K562 (cell line): ENCODE measurements at regions not wholly inside any gene's neighbourhood (a gene's known extent, or its start where the extent isn't known, plus 50 kb on each side); places are given as distances from the start of the nearest gene placed in this dataset.

Source experiments
- ATAC-seq: fragments of 200-7000 bp; cut with Tn5 transposase; 3 replicates; pipeline ENCODE4 v1.9.1; 2020; ENCODE audit warnings: moderate library complexity
- BruUV-seq: library from RNA; stranded (reverse); fragments of 400-500 nt; replicated peaks from 2 replicates; lab custom pipeline; 2021; lab: Mats Ljungman, UMichigan
- CTCF ChIA-PET: fragments of 300-600 bp; formaldehyde crosslinking; extraction: SDS; loops from one replicate; lab custom pipeline; 2021; ENCODE audit warnings: low intra/inter-chr PET ratio; lab: Yijun Ruan, JAX
- POLR2A ChIA-PET: fragments of 300-600, 350-650 bp; sonication (Branson Sonifier 250); formaldehyde crosslinking; extraction: SDS; loops from one replicate; lab custom pipeline; 2021; ENCODE audit warnings: antibody characterized with exemption, inconsistent platforms; lab: Yijun Ruan, JAX
- DNase-seq, 4 experiments: peaks; one replicate each; pipeline versions ENCODE4 v3.0.0 to v3.0.0-alpha.2; 2011 to 2018; ENCODE audit warnings: low spot score in 3 of 4, mixed read lengths in 3 of 4; ENCODE audit errors: extremely low read depth in 1 of 4
- FAIRE-seq: peaks from 2 replicates; lab custom pipeline; 2011; peaks lifted over from hg19 to GRCh38; lab: Jason Lieb, UNC
- H2AFZ ChIP-seq: 2 replicates; pipeline ENCODE4 v1.6.0; 2011; ENCODE audit warnings: low read depth, low read length, control low read depth, inconsistent platforms
- H3K27ac ChIP-seq: fragments of 200-600 bp; 3 replicates; pipeline ENCODE4 v1.8.0; 2011; ENCODE audit warnings: low read depth, mild to moderate bottlenecking, control low read depth, inconsistent platforms, low read length, moderate library complexity, mixed read lengths; ENCODE audit errors: extremely low read depth
- H3K27me3 ChIP-seq, 2 experiments: fragments of 300-600 bp in 1 of 2; 2 replicates in 1 of 2; 3 replicates in 1 of 2; pipeline versions ENCODE4 v1.6.0 to v1.8.0; 2011; ENCODE audit warnings: inconsistent platforms in 2 of 2, low read length in 2 of 2, mild to moderate bottlenecking in 1 of 2, mixed read lengths in 1 of 2, moderate library complexity in 1 of 2; ENCODE audit not compliant: control insufficient read depth in 2 of 2, insufficient read depth in 2 of 2
- H3K36me3 ChIP-seq: fragments of 300-600 bp; 3 replicates; pipeline ENCODE4 v1.8.0; 2011; ENCODE audit warnings: mild to moderate bottlenecking, low read length, inconsistent platforms; ENCODE audit not compliant: control insufficient read depth, insufficient read depth
- H3K4me1 ChIP-seq, 2 experiments: fragments of 200-600 bp in 1 of 2; replicated peaks in 1 of 2; 2 replicates in 1 of 2; 3 replicates in 1 of 2; pipeline versions ENCODE4 v1.5.1 to v1.8.0; 2011; ENCODE audit warnings: inconsistent platforms in 2 of 2, low read length in 2 of 2, mild to moderate bottlenecking in 1 of 2, mixed read lengths in 1 of 2, moderate library complexity in 1 of 2; ENCODE audit not compliant: control insufficient read depth in 2 of 2, insufficient read depth in 2 of 2
- H3K4me2 ChIP-seq: 2 replicates; pipeline ENCODE4 v1.6.1; 2011; ENCODE audit warnings: low read length, control low read depth, inconsistent platforms, mixed read lengths; ENCODE audit not compliant: insufficient read depth
- H3K4me3 ChIP-seq: fragments of 200-600 bp; sonication (generic), shearing (Covaris generic); 2 replicates; pipeline ENCODE4 v1.5.1; 2016; ENCODE audit warnings: control low read depth, inconsistent platforms
- H3K79me2 ChIP-seq: fragments of 200-600 bp; 3 replicates; pipeline ENCODE4 v1.8.0; 2011; ENCODE audit warnings: low read length, inconsistent platforms; ENCODE audit not compliant: control insufficient read depth, insufficient read depth
- H3K9ac ChIP-seq, 2 experiments: 2 replicates each; pipeline versions ENCODE4 v1.6.0 to v1.6.1; 2011; ENCODE audit warnings: low read depth in 2 of 2, low read length in 2 of 2, control low read depth in 1 of 2, inconsistent platforms in 1 of 2, mild to moderate bottlenecking in 1 of 2, mixed read lengths in 1 of 2; ENCODE audit not compliant: insufficient read depth in 1 of 2
- H3K9me1 ChIP-seq: one replicate; pipeline ENCODE4 v1.6.0; 2011; ENCODE audit warnings: inconsistent platforms, mild to moderate bottlenecking, low read length, moderate library complexity; ENCODE audit not compliant: control insufficient read depth, insufficient read depth
- H3K9me3 ChIP-seq: replicated peaks from 2 replicates; pipeline ENCODE4 v1.5.1; 2011; ENCODE audit warnings: low read depth, low read length, inconsistent platforms; ENCODE audit not compliant: control insufficient read depth, insufficient read depth
- H4K20me1 ChIP-seq: replicated peaks from 2 replicates; pipeline ENCODE4 v1.6.1; 2011; ENCODE audit warnings: low read length, inconsistent platforms, mixed read lengths; ENCODE audit not compliant: control insufficient read depth, insufficient read depth
- ARID1B ChIP-seq: fragments of 450-650 bp; IDR thresholded peaks from 2 replicates; pipeline ENCODE4 v1.6.1; 2016; ENCODE audit warnings: antibody characterized with exemption, mild to moderate bottlenecking, inconsistent platforms
- C11orf30 ChIP-seq: fragments of 450-650 bp; IDR thresholded peaks from 2 replicates; pipeline ENCODE4 v1.6.1; 2016; ENCODE audit warnings: low read depth, mild to moderate bottlenecking
- CCAR2 ChIP-seq: fragments of 200-400 bp; formaldehyde crosslinking; IDR thresholded peaks from 2 replicates; pipeline ENCODE4 v1.6.1; 2017; ENCODE audit warnings: mild to moderate bottlenecking, low read depth, low read length
- GABPA ChIP-seq: fragments of 200-800 bp; sonication (Bioruptor generic); conservative IDR thresholded peaks from 2 replicates; pipeline ENCODE4 v1.6.1; 2016; ENCODE audit warnings: low read depth, missing genetic modification characterization, missing compliant biosample characterization
- KLF16 ChIP-seq: IDR thresholded peaks from 2 replicates; pipeline ENCODE4 v1.6.1; 2016; ENCODE audit warnings: antibody characterized with exemption
- LEF1 ChIP-seq: fragments of 450-650 bp; IDR thresholded peaks from 2 replicates; pipeline ENCODE4 v1.6.1; 2016; ENCODE audit warnings: mild to moderate bottlenecking
- MAFF ChIP-seq: IDR thresholded peaks from 2 replicates; pipeline ENCODE4 v1.6.1; 2012; ENCODE audit warnings: low read length, improper control_type of control experiment
- MAFG ChIP-seq: fragments of 450-650 bp; conservative IDR thresholded peaks from 2 replicates; pipeline ENCODE4 v1.6.1; 2016; ENCODE audit warnings: missing genetic modification characterization, missing compliant biosample characterization
- PHF8 ChIP-seq: fragments of 200-600 bp; sonication (generic); IDR thresholded peaks from 2 replicates; pipeline ENCODE4 v1.6.1; 2012; ENCODE audit warnings: mixed run types, mild to moderate bottlenecking, inconsistent platforms, low read length, moderate library complexity, borderline replicate concordance
- RBM15 ChIP-seq: fragments of 200-400 bp; formaldehyde crosslinking; IDR thresholded peaks from 2 replicates; pipeline ENCODE4 v1.6.1; 2018; ENCODE audit warnings: mild to moderate bottlenecking, low read length, moderate library complexity; ENCODE audit not compliant: insufficient read depth
- RUNX1 ChIP-seq: sonication (generic); IDR thresholded peaks from 2 replicates; pipeline ENCODE4 v1.6.1; 2016; ENCODE audit warnings: antibody characterized with exemption, low read depth
- ZFX ChIP-seq: sonication (generic); formaldehyde crosslinking; IDR thresholded peaks from 2 replicates; pipeline ENCODE4 v1.8.0; 2022; ENCODE audit warnings: mild to moderate bottlenecking, missing genetic modification reagents, moderate library complexity
- ZNF316 ChIP-seq: fragments of 450-650 bp; IDR thresholded peaks from 2 replicates; pipeline ENCODE4 v1.6.1; 2016
- WGBS: fragments of 100-300 bp; shearing (Covaris generic); methylation state at CpG from one replicate; pipeline ENCODE4 v1.1.6; 2016; ENCODE audit warnings: low coverage, mixed read lengths; ENCODE audit not compliant: insufficient coverage; ENCODE audit errors: missing lambda C conversion rate; 5-methylcytosine and 5-hydroxymethylcytosine counted together
- in situ Hi-C: fragments of 300-500 bp; cut with MboI; formaldehyde crosslinking; loops from 4 replicates; pipeline ENCODE4 v1.15.0; 2018; ENCODE audit warnings: inconsistent platforms, mixed read lengths
- intact Hi-C: fragments of 100-400 bp; cut with micrococcal nuclease; formaldehyde crosslinking; loops from 2 replicates; pipeline ENCODE4 v1.14.2; 2022
- TF ChIP-seq, protein P1 (sequence below): fragments of 200-800 bp; sonication (Bioruptor generic); IDR thresholded peaks from 2 replicates; pipeline ENCODE4 v1.6.1; 2016; ENCODE audit warnings: missing genetic modification characterization, missing compliant biosample characterization
- TF ChIP-seq, protein P2 (sequence below): IDR thresholded peaks from 2 replicates; pipeline ENCODE4 v1.6.1; 2014; ENCODE audit warnings: antibody characterized with exemption

DNA sequence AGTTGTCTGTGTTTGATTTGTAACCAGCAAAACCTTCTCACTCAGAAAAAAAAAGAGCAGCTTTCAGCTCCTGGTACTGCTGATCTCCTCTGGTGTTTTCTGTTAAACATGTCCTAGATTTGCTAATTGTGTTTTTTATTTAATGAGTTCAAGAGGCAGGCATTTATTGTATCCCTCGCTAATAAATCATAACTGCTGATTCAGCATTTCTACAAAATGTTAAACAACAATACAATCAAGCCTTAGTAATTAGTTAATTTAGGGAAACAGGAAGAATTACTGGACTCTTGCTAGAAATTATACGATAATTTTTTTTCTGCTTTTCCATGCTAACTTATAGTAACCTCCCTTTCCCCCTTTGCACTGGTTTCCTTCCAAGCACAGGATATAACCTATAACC, 66.8 kb upstream of the NRP1 start:
- intact Hi-C loops: no loop called here
- TF ChIP-seq ZNF316 (peak; percentile 95), MAFG (tag) (peak; percentile 92), PHF8 (no peak), ZFX (CRISPR knock-in tag) (no peak), LEF1 (no peak), KLF16 (no peak), MAFF (peak; percentile 99), ARID1B (no peak), C11orf30 (peak; percentile 88), RBM15 (no peak), RUNX1 (no peak), CCAR2 (no peak), GABPA (tag) (no peak)
- TF ChIP-seq, protein P1, sequence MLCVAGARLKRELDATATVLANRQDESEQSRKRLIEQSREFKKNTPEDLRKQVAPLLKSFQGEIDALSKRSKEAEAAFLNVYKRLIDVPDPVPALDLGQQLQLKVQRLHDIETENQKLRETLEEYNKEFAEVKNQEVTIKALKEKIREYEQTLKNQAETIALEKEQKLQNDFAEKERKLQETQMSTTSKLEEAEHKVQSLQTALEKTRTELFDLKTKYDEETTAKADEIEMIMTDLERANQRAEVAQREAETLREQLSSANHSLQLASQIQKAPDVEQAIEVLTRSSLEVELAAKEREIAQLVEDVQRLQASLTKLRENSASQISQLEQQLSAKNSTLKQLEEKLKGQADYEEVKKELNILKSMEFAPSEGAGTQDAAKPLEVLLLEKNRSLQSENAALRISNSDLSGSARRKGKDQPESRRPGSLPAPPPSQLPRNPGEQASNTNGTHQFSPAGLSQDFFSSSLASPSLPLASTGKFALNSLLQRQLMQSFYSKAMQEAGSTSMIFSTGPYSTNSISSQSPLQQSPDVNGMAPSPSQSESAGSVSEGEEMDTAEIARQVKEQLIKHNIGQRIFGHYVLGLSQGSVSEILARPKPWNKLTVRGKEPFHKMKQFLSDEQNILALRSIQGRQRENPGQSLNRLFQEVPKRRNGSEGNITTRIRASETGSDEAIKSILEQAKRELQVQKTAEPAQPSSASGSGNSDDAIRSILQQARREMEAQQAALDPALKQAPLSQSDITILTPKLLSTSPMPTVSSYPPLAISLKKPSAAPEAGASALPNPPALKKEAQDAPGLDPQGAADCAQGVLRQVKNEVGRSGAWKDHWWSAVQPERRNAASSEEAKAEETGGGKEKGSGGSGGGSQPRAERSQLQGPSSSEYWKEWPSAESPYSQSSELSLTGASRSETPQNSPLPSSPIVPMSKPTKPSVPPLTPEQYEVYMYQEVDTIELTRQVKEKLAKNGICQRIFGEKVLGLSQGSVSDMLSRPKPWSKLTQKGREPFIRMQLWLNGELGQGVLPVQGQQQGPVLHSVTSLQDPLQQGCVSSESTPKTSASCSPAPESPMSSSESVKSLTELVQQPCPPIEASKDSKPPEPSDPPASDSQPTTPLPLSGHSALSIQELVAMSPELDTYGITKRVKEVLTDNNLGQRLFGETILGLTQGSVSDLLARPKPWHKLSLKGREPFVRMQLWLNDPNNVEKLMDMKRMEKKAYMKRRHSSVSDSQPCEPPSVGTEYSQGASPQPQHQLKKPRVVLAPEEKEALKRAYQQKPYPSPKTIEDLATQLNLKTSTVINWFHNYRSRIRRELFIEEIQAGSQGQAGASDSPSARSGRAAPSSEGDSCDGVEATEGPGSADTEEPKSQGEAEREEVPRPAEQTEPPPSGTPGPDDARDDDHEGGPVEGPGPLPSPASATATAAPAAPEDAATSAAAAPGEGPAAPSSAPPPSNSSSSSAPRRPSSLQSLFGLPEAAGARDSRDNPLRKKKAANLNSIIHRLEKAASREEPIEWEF (CRISPR knock-in tag): no peak
- TF ChIP-seq, protein P2, sequence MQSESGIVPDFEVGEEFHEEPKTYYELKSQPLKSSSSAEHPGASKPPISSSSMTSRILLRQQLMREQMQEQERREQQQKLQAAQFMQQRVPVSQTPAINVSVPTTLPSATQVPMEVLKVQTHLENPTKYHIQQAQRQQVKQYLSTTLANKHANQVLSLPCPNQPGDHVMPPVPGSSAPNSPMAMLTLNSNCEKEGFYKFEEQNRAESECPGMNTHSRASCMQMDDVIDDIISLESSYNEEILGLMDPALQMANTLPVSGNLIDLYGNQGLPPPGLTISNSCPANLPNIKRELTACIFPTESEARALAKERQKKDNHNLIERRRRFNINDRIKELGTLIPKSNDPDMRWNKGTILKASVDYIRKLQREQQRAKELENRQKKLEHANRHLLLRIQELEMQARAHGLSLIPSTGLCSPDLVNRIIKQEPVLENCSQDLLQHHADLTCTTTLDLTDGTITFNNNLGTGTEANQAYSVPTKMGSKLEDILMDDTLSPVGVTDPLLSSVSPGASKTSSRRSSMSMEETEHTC: no peak

More for the DNA sequence above, 66.8 kb upstream of the NRP1 start:
- Histone ChIP-seq H3K9me1 (no peaks in the 10 kb centered on the region), H3K79me2 (no peaks in the 10 kb centered on the region), H3K9me3 (no peaks in the 10 kb centered on the region), H3K27me3 (no peaks in the 10 kb centered on the region), H3K27ac (no peak overlapping the region), H3K9ac (no peak overlapping the region), H3K4me1 (no peaks in the 10 kb centered on the region), H3K4me2 (no peak overlapping the region), H3K4me3 (no peak overlapping the region), H2AFZ (no peak overlapping the region), H3K36me3 (no peaks in the 10 kb centered on the region), H4K20me1 (no peaks in the 10 kb centered on the region)
- ChIA-PET CTCF (no interaction called here), POLR2A (no interaction called here)
- ATAC-seq: no peak
- no peak for FAIRE-seq
- no TSS peak for BruUV-seq
- 0% methylated on average over 2 of the region's 2 CpGs for WGBS
- DNase-seq: no peak
- in situ Hi-C loops: no loop called here
